SK-N-SH (cell line): ENCODE measurements at regions not wholly inside any gene's neighbourhood (a gene's known extent, or its start where the extent isn't known, plus 50 kb on each side); places are given as distances from the start of the nearest gene placed in this dataset.
"Not testable (repeated sequence)": the region's sequence is repeated elsewhere in the genome, so short reads cannot be mapped to it uniquely, and the experiment has no call there.

ENCODE experiments used
- CTCF ChIA-PET: fragments of 300-600, 350-600 bp; formaldehyde crosslinking; extraction: SDS; loops from one replicate; lab custom pipeline; 2021; lab: Yijun Ruan, JAX
- POLR2A ChIA-PET: fragments of 350-600 bp; sonication (Branson Sonifier 250); formaldehyde crosslinking; extraction: SDS; loops from one replicate; lab custom pipeline; 2020; ENCODE audit warnings: antibody characterized with exemption, inconsistent platforms; lab: Yijun Ruan, JAX
- DNase-seq: peaks from one replicate; pipeline ENCODE4 v3.0.0; 2012
- H2AFZ ChIP-seq: fragments of 200-600 bp; sonication (generic); 2 replicates; pipeline ENCODE4 v1.8.1; 2016; ENCODE audit warnings: antibody characterized with exemption, mild to moderate bottlenecking, low read depth
- H3F3A ChIP-seq: fragments of 200-600 bp; sonication (generic); replicated peaks from 2 replicates; pipeline ENCODE3; 2016; ENCODE audit warnings: antibody characterized with exemption, mild to moderate bottlenecking; ENCODE audit not compliant: insufficient read depth
- H3K27ac ChIP-seq, 2 experiments: fragments of 200-500 bp in 1 of 2; fragments of 200-600 bp in 1 of 2; sonication (Bioruptor generic) in 1 of 2; sonication (generic), shearing (Covaris generic) in 1 of 2; 2 replicates each; pipeline versions ENCODE4 v1.5.1 to v1.6.1; 2014 to 2016; ENCODE audit warnings: low read depth in 2 of 2, inconsistent platforms in 1 of 2, low read length in 1 of 2, mild to moderate bottlenecking in 1 of 2, mixed read lengths in 1 of 2
- H3K27me3 ChIP-seq: fragments of 200-600 bp; sonication (generic), shearing (Covaris generic); 2 replicates; pipeline ENCODE4 v1.6.1; 2016; ENCODE audit warnings: mixed run types; ENCODE audit not compliant: insufficient read depth
- H3K36me3 ChIP-seq, 2 experiments: fragments of 200-500 bp in 1 of 2; fragments of 200-600 bp in 1 of 2; sonication (Bioruptor generic) in 1 of 2; sonication (generic) in 1 of 2; replicated peaks in 1 of 2; 2 replicates each; pipeline versions ENCODE3 to v1.5.1; 2014 to 2016; ENCODE audit warnings: low read length in 1 of 2, mild to moderate bottlenecking in 1 of 2; ENCODE audit not compliant: insufficient read depth in 2 of 2, control insufficient read depth in 1 of 2
- H3K4me1 ChIP-seq, 2 experiments: fragments of 200-500 bp in 1 of 2; fragments of 200-600 bp in 1 of 2; sonication (Bioruptor generic) in 1 of 2; sonication (generic), shearing (Covaris generic) in 1 of 2; 2 replicates each; pipeline versions ENCODE4 v1.5.1 to v1.6.1; 2014 to 2016; ENCODE audit warnings: low read depth in 1 of 2, low read length in 1 of 2, mixed run types in 1 of 2; ENCODE audit not compliant: insufficient read depth in 2 of 2, control insufficient read depth in 1 of 2
- H3K4me2 ChIP-seq: fragments of 200-600 bp; sonication (generic), shearing (Covaris generic); 2 replicates; pipeline ENCODE4 v1.6.1; 2017; ENCODE audit warnings: mixed run types
- H3K4me3 ChIP-seq, 2 experiments: fragments of 200-500 bp in 1 of 2; fragments of 200-600 bp in 1 of 2; sonication (Bioruptor generic) in 1 of 2; sonication (generic), shearing (Covaris generic) in 1 of 2; 2 replicates each; pipeline versions ENCODE4 v1.5.1 to v1.8.1; 2014 to 2016; ENCODE audit warnings: low read depth in 2 of 2, inconsistent platforms in 1 of 2, low read length in 1 of 2, mild to moderate bottlenecking in 1 of 2, mixed read lengths in 1 of 2, moderate library complexity in 1 of 2
- H3K79me2 ChIP-seq: fragments of 200-600 bp; sonication (generic); 2 replicates; pipeline ENCODE4 v1.8.1; 2017; ENCODE audit warnings: mild to moderate bottlenecking; ENCODE audit not compliant: insufficient read depth
- H3K9ac ChIP-seq: fragments of 200-600 bp; sonication (generic); 2 replicates; pipeline ENCODE4 v1.6.1; 2017; ENCODE audit warnings: mixed run types
- H3K9me2 ChIP-seq: fragments of 200-600 bp; sonication (generic); 2 replicates; pipeline ENCODE4 v1.6.1; 2017; ENCODE audit warnings: mixed run types
- H3K9me3 ChIP-seq: fragments of 200-600 bp; sonication (generic); 2 replicates; pipeline ENCODE4 v1.6.1; 2017; ENCODE audit warnings: mixed run types, mild to moderate bottlenecking, moderate library complexity
- H4K20me1 ChIP-seq: fragments of 200-600 bp; sonication (generic); 2 replicates; pipeline ENCODE4 v1.6.1; 2017; ENCODE audit warnings: mild to moderate bottlenecking, mixed run types; ENCODE audit not compliant: insufficient read depth
- GATA2 ChIP-seq: sonication (generic); formaldehyde crosslinking; IDR thresholded peaks from 2 replicates; pipeline ENCODE4 v1.5.0; 2020; ENCODE audit warnings: mild to moderate bottlenecking, missing genetic modification reagents
- POLR2AphosphoS5 ChIP-seq: IDR thresholded peaks from 2 replicates; pipeline ENCODE4 v1.6.1; 2012; ENCODE audit warnings: low read depth, low read length
- RAD21 ChIP-seq: IDR thresholded peaks from 2 replicates; pipeline ENCODE4 v1.6.1; 2012; ENCODE audit warnings: mild to moderate bottlenecking, low read length
- RXRA ChIP-seq: IDR thresholded peaks from 2 replicates; pipeline ENCODE4 v1.4.0; 2012; ENCODE audit warnings: low read depth, mild to moderate bottlenecking, borderline replicate concordance
- SMC3 ChIP-seq: IDR thresholded peaks from 2 replicates; pipeline ENCODE4 v1.6.1; 2012; ENCODE audit warnings: low read depth, low read length, improper control_type of control experiment
- WGBS: methylation state at CpG from one replicate; pipeline ENCODE4 v1.1.6; 2017; ENCODE audit warnings: low lambda C conversion rate; 5-methylcytosine and 5-hydroxymethylcytosine counted together
- TF ChIP-seq, protein P1 (sequence below): fragments of 200-600 bp; sonication (generic); IDR thresholded peaks from 2 replicates; pipeline ENCODE4 v1.6.1; 2017; ENCODE audit warnings: antibody characterized with exemption, mild to moderate bottlenecking, moderate library complexity

DNA sequence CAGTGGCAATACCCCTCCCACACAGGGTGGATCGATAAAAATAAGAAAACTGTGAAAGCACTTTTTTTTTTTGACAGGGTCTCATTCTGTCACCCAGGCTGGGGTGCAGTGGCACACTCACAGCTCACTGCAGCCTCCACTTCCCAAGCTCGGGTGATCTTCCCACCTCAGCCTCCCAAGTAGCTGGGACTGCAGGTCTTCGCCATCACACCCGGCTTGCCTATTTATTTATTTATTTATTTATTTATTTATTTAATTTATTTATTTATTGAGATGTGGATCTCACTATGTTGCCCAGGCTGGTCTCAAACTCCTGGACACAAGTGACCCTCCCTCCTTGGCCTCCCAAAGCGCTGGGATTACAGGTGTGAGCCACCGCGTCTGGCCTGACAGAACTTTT, 68.0 kb upstream of the PPP1R26 start:
- DNase-seq, H4K20me1 ChIP-seq, H3F3A ChIP-seq, H3K79me2 ChIP-seq, H3K4me3 ChIP-seq, H3K27ac ChIP-seq, H3K4me1 ChIP-seq, H3K9me2 ChIP-seq, H3K9me3 ChIP-seq, H3K36me3 ChIP-seq, H3K4me2 ChIP-seq, H3K9ac ChIP-seq, H3K27me3 ChIP-seq, H2AFZ ChIP-seq, POLR2A ChIA-PET: not testable (repeated sequence)
- 83% methylated on average over 7 of the region's 7 CpGs for WGBS
- CTCF ChIA-PET = interaction anchor here (0.8 to 11.2 kb wide), 33 partner anchors 8 to 962 kb away, joined by 3 to 290 read pairs (median 10); partner anchors contain the start of gene OLFM1

DNA sequence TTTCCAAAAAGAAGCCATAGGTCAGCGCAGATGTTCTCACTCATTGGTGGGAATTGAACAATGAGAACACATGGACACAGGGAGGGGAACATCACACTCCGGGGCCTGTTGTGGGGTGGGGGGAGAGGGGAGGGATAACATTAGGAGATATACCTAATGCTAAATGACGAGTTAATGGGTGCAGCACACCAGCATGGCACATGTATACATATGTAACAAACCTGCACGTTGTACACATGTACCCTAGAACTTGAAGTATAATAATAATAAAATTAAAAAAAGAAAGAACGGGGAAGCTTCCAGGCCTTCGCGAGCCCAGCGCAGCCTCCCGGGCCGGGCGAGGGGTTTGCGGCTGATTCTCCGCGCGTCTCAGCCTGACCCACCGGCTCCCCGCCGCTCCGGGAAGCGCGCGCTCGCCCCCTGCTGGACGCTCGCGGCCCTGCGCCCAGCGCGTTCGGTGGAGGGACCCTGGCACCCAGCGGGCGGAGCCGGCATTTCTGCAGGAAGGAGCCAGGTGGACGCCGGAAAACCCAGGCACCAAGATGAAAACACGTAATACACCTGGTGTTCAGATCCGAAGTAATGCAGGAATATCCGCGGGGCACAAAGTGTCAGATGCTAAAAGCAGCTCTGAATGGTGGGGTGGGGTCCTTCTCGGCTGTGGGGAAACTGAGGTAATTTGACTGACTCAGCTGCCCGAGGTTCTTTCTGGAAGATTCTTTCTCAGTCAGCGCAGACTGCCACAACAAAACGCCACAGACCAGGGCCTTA, 67.1 kb upstream of the PPP1R26 start:
- H2AFZ ChIP-seq, H3K27me3 ChIP-seq, H3F3A ChIP-seq, POLR2A ChIA-PET, H3K4me1 ChIP-seq, H3K79me2 ChIP-seq, H3K9me2 ChIP-seq, H3K27ac ChIP-seq, H3K9ac ChIP-seq, H3K36me3 ChIP-seq, H3K9me3 ChIP-seq, H3K4me2 ChIP-seq, H4K20me1 ChIP-seq: not testable (repeated sequence)
- CTCF ChIA-PET = interaction anchor here (0.6 to 11.2 kb wide), 116 partner anchors 8 to 1010 kb away, joined by 3 to 290 read pairs (median 4); partner anchors contain the start of gene OLFM1
- WGBS = 13% methylated on average over 34 of the region's 43 CpGs
- peak; percentile 96 for DNase-seq
- TF ChIP-seq RAD21 = peak; percentile 98
- TF ChIP-seq, protein P1, sequence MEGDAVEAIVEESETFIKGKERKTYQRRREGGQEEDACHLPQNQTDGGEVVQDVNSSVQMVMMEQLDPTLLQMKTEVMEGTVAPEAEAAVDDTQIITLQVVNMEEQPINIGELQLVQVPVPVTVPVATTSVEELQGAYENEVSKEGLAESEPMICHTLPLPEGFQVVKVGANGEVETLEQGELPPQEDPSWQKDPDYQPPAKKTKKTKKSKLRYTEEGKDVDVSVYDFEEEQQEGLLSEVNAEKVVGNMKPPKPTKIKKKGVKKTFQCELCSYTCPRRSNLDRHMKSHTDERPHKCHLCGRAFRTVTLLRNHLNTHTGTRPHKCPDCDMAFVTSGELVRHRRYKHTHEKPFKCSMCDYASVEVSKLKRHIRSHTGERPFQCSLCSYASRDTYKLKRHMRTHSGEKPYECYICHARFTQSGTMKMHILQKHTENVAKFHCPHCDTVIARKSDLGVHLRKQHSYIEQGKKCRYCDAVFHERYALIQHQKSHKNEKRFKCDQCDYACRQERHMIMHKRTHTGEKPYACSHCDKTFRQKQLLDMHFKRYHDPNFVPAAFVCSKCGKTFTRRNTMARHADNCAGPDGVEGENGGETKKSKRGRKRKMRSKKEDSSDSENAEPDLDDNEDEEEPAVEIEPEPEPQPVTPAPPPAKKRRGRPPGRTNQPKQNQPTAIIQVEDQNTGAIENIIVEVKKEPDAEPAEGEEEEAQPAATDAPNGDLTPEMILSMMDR = peak; percentile 90
- peak; percentile 98 for TF ChIP-seq SMC3
- peak overlapping the region in 1 of 2 experiments; percentile 51; a peak in 1 of 4 replicates for H3K4me3 ChIP-seq

DNA sequence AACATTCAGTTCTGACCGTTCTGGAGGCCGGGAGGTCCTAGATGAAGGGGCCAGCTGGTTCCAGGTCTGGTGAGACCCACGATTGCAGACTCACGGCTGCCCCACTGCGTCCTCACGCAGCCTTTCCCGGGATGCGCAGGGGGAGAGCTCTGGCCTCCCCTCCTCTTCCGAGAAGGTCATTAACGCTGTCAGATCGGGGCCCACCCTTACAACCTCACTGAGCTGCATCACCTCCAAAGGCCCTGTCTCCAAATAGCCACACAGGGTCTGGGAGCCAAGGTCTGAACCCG, 66.6 kb upstream of the PPP1R26 start:
- H3K9me2 ChIP-seq = no peaks in the 10 kb centered on the region
- POLR2A ChIA-PET = no interaction called here
- TF ChIP-seq RXRA (no peak), POLR2AphosphoS5 (no peak), GATA2 (no peak)
- H3K79me2 ChIP-seq = no peaks in the 10 kb centered on the region
- H3F3A ChIP-seq = no peaks in the 10 kb centered on the region
- CTCF ChIA-PET = interaction anchor here (0.6 to 11.2 kb wide), 96 partner anchors 9 to 964 kb away, joined by 3 to 290 read pairs (median 5); partner anchors contain the start of gene OLFM1
- DNase-seq = peak; percentile 30
- no peak overlapping the region for H2AFZ ChIP-seq
- no peaks in the 10 kb centered on the region for H4K20me1 ChIP-seq
- no peaks in the 10 kb centered on the region for H3K27me3 ChIP-seq
- no peaks in the 10 kb centered on the region for H3K36me3 ChIP-seq
- H3K27ac ChIP-seq = no peak overlapping the region
- WGBS = 40% methylated on average over 7 of the region's 12 CpGs
- H3K4me1 ChIP-seq = no peaks in the 10 kb centered on the region; a peak in 1 of 4 replicates
- H3K4me2 ChIP-seq = no peak overlapping the region
- no peak overlapping the region for H3K9ac ChIP-seq
- H3K4me3 ChIP-seq = no peak overlapping the region
- no peaks in the 10 kb centered on the region for H3K9me3 ChIP-seq
